Caki2 (cell line): ENCODE measurements at regions not wholly inside any gene's neighbourhood (a gene's known extent, or its start where the extent isn't known, plus 50 kb on each side); places are given as distances from the start of the nearest gene placed in this dataset.

Experiments
- DNase-seq: peaks from one replicate; pipeline ENCODE4 v3.0.0-alpha.2; 2015; ENCODE audit warnings: low read depth
- in situ Hi-C: cut with HindIII; loops from 2 replicates; pipeline ENCODE4 v1.10.0; 2016; ENCODE audit warnings: low sequenced_read_pairs, low pct_unique_long_range_greater_than_20kb, mixed read lengths

GRCh38 chr13:80428349-80429096, 87.6 kb upstream of the SPRY2 start:
- no peak for DNase-seq
- in situ Hi-C loops = no loop called here

- in situ Hi-C loops = no loop called here
- no peak for DNase-seq
Observed at GRCh38 chr13:80419416-80419815, 78.5 kb upstream of the SPRY2 start.

GRCh38 chr13:80413611-80414010, 72.7 kb upstream of the SPRY2 start:
- DNase-seq = no peak
- in situ Hi-C loops = no loop called here

- no peak for DNase-seq
- in situ Hi-C loops = no loop called here
Observed at GRCh38 chr13:80408270-80408669, 67.3 kb upstream of the SPRY2 start.

GRCh38 chr13:80400865-80401426, 60.0 kb upstream of the SPRY2 start:
- in situ Hi-C loops = no loop called here
- DNase-seq = no peak

GRCh38 chr13:80400164-80400864, 59.4 kb upstream of the SPRY2 start:
- DNase-seq = no peak
- in situ Hi-C loops = no loop called here

- DNase-seq = no peak
- in situ Hi-C loops = no loop called here
Observed at GRCh38 chr13:80399340-80400163, 58.6 kb upstream of the SPRY2 start.
